ENCODE measurements at regions not wholly inside any gene's neighbourhood (a gene's known extent, or its start where the extent isn't known, plus 50 kb on each side); places are given as distances from the start of the nearest gene placed in this dataset.

- TF ChIP-seq SMC3 (conservative IDR thresholded peaks at IDR 0.05; ENCODE audit: poor library complexity) (no peak), EZH2 (IDR thresholded peaks at IDR 0.05; ENCODE audit: borderline replicate concordance, insufficient read depth, low read length, poor library complexity, severe bottlenecking) (no peak), TAF1 (IDR thresholded peaks at IDR 0.05; ENCODE audit: low read depth) (no peak), CTCF (IDR thresholded peaks at IDR 0.05; ENCODE audit: poor library complexity, severe bottlenecking) (no peak), RAD21 (conservative IDR thresholded peaks at IDR 0.05) (no peak), REST (IDR thresholded peaks at IDR 0.05; ENCODE audit: borderline replicate concordance) (no peak), POLR2AphosphoS5 (IDR thresholded peaks at IDR 0.05) (no peak)
Observed at GRCh38 chr3:181383201-181383600, 328.5 kb upstream of the SOX2 start.

All from neural cell (in vitro differentiated cells).